Panc1 (cell line): ENCODE measurements at regions not wholly inside any gene's neighbourhood (a gene's known extent, or its start where the extent isn't known, plus 50 kb on each side); places are given as distances from the start of the nearest gene placed in this dataset.

Source experiments
- CTCF ChIP-seq: fragments of 450-650 bp; IDR thresholded peaks from 2 replicates; pipeline ENCODE4 v1.5.1; 2017; ENCODE audit warnings: mild to moderate bottlenecking
- POLR2AphosphoS5 ChIP-seq: IDR thresholded peaks from 2 replicates; pipeline ENCODE4 v1.6.1; 2012; ENCODE audit warnings: mild to moderate bottlenecking, low read depth, low read length, moderate library complexity
- REST ChIP-seq, 2 experiments: IDR thresholded peaks; 2 replicates each; pipeline ENCODE4 v1.6.1; 2011 to 2012; ENCODE audit warnings: low read depth in 2 of 2, control low read depth in 1 of 2, low read length in 1 of 2, mild to moderate bottlenecking in 1 of 2, moderate library complexity in 1 of 2; ENCODE audit not compliant: insufficient read depth in 1 of 2
- SIN3A ChIP-seq: IDR thresholded peaks from 2 replicates; pipeline ENCODE4 v1.6.1; 2012; ENCODE audit warnings: low read depth, mild to moderate bottlenecking, low read length, moderate library complexity, borderline replicate concordance; ENCODE audit not compliant: insufficient read depth
- TCF7L2 ChIP-seq: IDR thresholded peaks from 2 replicates; pipeline ENCODE4 v1.6.1; 2011; ENCODE audit warnings: mild to moderate bottlenecking, low read depth, low read length, inconsistent platforms

GRCh38 chr7:81159402-81159801 lies 240.6 kb upstream of the SEMA3C start:
- TF ChIP-seq CTCF: no peak
- no peak for TF ChIP-seq SIN3A
- no peak for TF ChIP-seq POLR2AphosphoS5
- no peak for TF ChIP-seq REST (IDR thresholded peaks at IDR 0.05; ENCODE audit: insufficient read depth in 1 of 2, low read depth in 2 of 2, low read length in 1 of 2)
- no peak for TF ChIP-seq TCF7L2
